ENCODE measurements at regions not wholly inside any gene's neighbourhood (a gene's known extent, or its start where the extent isn't known, plus 50 kb on each side); places are given as distances from the start of the nearest gene placed in this dataset.
A peak's percentile ranks its signal among the peaks of the same experiment; 100 is the strongest.

GRCh38 chr1:30109853-30110252, 613.5 kb downstream of the MATN1 start:
- no peaks in the 10 kb centered on the region for H3K9me3 Mint-ChIP-seq (ENCODE audit: unreplicated experiment)
- Histone ChIP-seq H3K4me2 (ENCODE audit: low read length) (no peak overlapping the region), H3K9me3 (ENCODE audit: insufficient read depth, low read depth, low read length) (no peaks in the 10 kb centered on the region), H3K4me1 (ENCODE audit: insufficient read depth, low read length) (no peaks in the 10 kb centered on the region), H3K27ac (ENCODE audit: low read depth, low read length) (no peak overlapping the region), H3K36me3 (ENCODE audit: insufficient read depth, low read length) (no peaks in the 10 kb centered on the region), H3K4me3 (ENCODE audit: insufficient read depth, low read depth, low read length) (no peak overlapping the region), H4K20me1 (ENCODE audit: insufficient read depth, low read length) (no peaks in the 10 kb centered on the region), H2AFZ (ENCODE audit: low read depth, low read length) (no peak overlapping the region), H3K9ac (ENCODE audit: low read length) (no peak overlapping the region), H3K27me3 (ENCODE audit: insufficient read depth, low read length) (peaks cover 41% of the 10 kb centered on the region), H3K79me2 (ENCODE audit: insufficient read depth, low read length) (no peaks in the 10 kb centered on the region)
- no peak overlapping the region for H3K27ac Mint-ChIP-seq (ENCODE audit: unreplicated experiment)
- no peaks in the 10 kb centered on the region for H3K4me1 Mint-ChIP-seq (ENCODE audit: low read depth, unreplicated experiment)
- DNase-seq (ENCODE audit: low read depth) (peak; percentile 18), FAIRE-seq (no peak)
- no peak overlapping the region for H3K4me3 Mint-ChIP-seq (ENCODE audit: unreplicated experiment)
- no peak for TF ChIP-seq EZH2 (IDR thresholded peaks at IDR 0.05; ENCODE audit: insufficient read depth, low read length)
- TF ChIP-seq CTCF (IDR thresholded peaks at IDR 0.05; ENCODE audit: insufficient read depth, low read depth, low read length), result no peak
- H3K27me3 Mint-ChIP-seq (ENCODE audit: low read depth, unreplicated experiment), result peaks cover 66% of the 10 kb centered on the region
- no peaks in the 10 kb centered on the region for H3K36me3 Mint-ChIP-seq (ENCODE audit: low read depth, unreplicated experiment)

GRCh38 chr1:30108186-30108585, 615.2 kb downstream of the MATN1 start:
- Histone ChIP-seq H3K27ac (ENCODE audit: low read depth, low read length) (no peak overlapping the region), H3K79me2 (ENCODE audit: insufficient read depth, low read length) (no peaks in the 10 kb centered on the region), H4K20me1 (ENCODE audit: insufficient read depth, low read length) (no peaks in the 10 kb centered on the region), H3K4me3 (ENCODE audit: insufficient read depth, low read depth, low read length) (no peak overlapping the region), H3K36me3 (ENCODE audit: insufficient read depth, low read length) (no peaks in the 10 kb centered on the region), H3K9ac (ENCODE audit: low read length) (no peak overlapping the region), H3K4me1 (ENCODE audit: insufficient read depth, low read length) (no peaks in the 10 kb centered on the region), H3K9me3 (ENCODE audit: insufficient read depth, low read depth, low read length) (no peaks in the 10 kb centered on the region), H3K27me3 (ENCODE audit: insufficient read depth, low read length) (peaks cover 46% of the 10 kb centered on the region), H2AFZ (ENCODE audit: low read depth, low read length) (no peak overlapping the region), H3K4me2 (ENCODE audit: low read length) (no peak overlapping the region)
- no peak for FAIRE-seq
- no peak overlapping the region for H3K27ac Mint-ChIP-seq (ENCODE audit: unreplicated experiment)
- no peaks in the 10 kb centered on the region for H3K4me1 Mint-ChIP-seq (ENCODE audit: low read depth, unreplicated experiment)
- DNase-seq (ENCODE audit: low read depth), result no peak
- no peak for TF ChIP-seq CTCF (IDR thresholded peaks at IDR 0.05; ENCODE audit: insufficient read depth, low read depth, low read length)
- no peak for TF ChIP-seq EZH2 (IDR thresholded peaks at IDR 0.05; ENCODE audit: insufficient read depth, low read length)
- H3K4me3 Mint-ChIP-seq (ENCODE audit: unreplicated experiment), result no peak overlapping the region
- peaks cover 71% of the 10 kb centered on the region for H3K27me3 Mint-ChIP-seq (ENCODE audit: low read depth, unreplicated experiment)
- no peaks in the 10 kb centered on the region for H3K36me3 Mint-ChIP-seq (ENCODE audit: low read depth, unreplicated experiment)
- no peaks in the 10 kb centered on the region for H3K9me3 Mint-ChIP-seq (ENCODE audit: unreplicated experiment)

GRCh38 chr1:30106125-30106524, 617.3 kb downstream of the MATN1 start:
- H3K27ac Mint-ChIP-seq (ENCODE audit: unreplicated experiment), result no peak overlapping the region
- Histone ChIP-seq H3K4me2 (ENCODE audit: low read length) (no peak overlapping the region), H2AFZ (ENCODE audit: low read depth, low read length) (no peak overlapping the region), H3K27ac (ENCODE audit: low read depth, low read length) (no peak overlapping the region), H3K79me2 (ENCODE audit: insufficient read depth, low read length) (no peaks in the 10 kb centered on the region), H3K36me3 (ENCODE audit: insufficient read depth, low read length) (no peaks in the 10 kb centered on the region), H3K4me3 (ENCODE audit: insufficient read depth, low read depth, low read length) (no peak overlapping the region), H3K9ac (ENCODE audit: low read length) (no peak overlapping the region), H3K27me3 (ENCODE audit: insufficient read depth, low read length) (peaks cover 46% of the 10 kb centered on the region), H3K4me1 (ENCODE audit: insufficient read depth, low read length) (no peaks in the 10 kb centered on the region), H3K9me3 (ENCODE audit: insufficient read depth, low read depth, low read length) (no peaks in the 10 kb centered on the region), H4K20me1 (ENCODE audit: insufficient read depth, low read length) (no peaks in the 10 kb centered on the region)
- no peak for TF ChIP-seq EZH2 (IDR thresholded peaks at IDR 0.05; ENCODE audit: insufficient read depth, low read length)
- peak; percentile 45 for TF ChIP-seq CTCF (IDR thresholded peaks at IDR 0.05; ENCODE audit: insufficient read depth, low read depth, low read length)
- DNase-seq (ENCODE audit: low read depth) (no peak), FAIRE-seq (no peak)
- H3K4me1 Mint-ChIP-seq (ENCODE audit: low read depth, unreplicated experiment), result no peaks in the 10 kb centered on the region
- peaks cover 1% of the 10 kb centered on the region for H3K9me3 Mint-ChIP-seq (ENCODE audit: unreplicated experiment)
- H3K27me3 Mint-ChIP-seq (ENCODE audit: low read depth, unreplicated experiment), result peaks cover 74% of the 10 kb centered on the region
- H3K4me3 Mint-ChIP-seq (ENCODE audit: unreplicated experiment), result no peak overlapping the region
- no peaks in the 10 kb centered on the region for H3K36me3 Mint-ChIP-seq (ENCODE audit: low read depth, unreplicated experiment)
